22Rv1 (cell line): ENCODE measurements at regions not wholly inside any gene's neighbourhood (a gene's known extent, or its start where the extent isn't known, plus 50 kb on each side); places are given as distances from the start of the nearest gene placed in this dataset.

Experiments used
- H3K27ac ChIP-seq: fragments of 450-650 bp; 2 replicates; pipeline ENCODE4 v1.5.1; 2017
- ZFX ChIP-seq: fragments of 450-650 bp; IDR thresholded peaks from 2 replicates; pipeline ENCODE4 v1.6.1; 2017; ENCODE audit warnings: antibody characterized with exemption, borderline replicate concordance
- TF ChIP-seq, protein P1 (sequence below): fragments of 450-650 bp; IDR thresholded peaks from 2 replicates; pipeline ENCODE4 v1.5.1; 2017; ENCODE audit warnings: mild to moderate bottlenecking

DNA sequence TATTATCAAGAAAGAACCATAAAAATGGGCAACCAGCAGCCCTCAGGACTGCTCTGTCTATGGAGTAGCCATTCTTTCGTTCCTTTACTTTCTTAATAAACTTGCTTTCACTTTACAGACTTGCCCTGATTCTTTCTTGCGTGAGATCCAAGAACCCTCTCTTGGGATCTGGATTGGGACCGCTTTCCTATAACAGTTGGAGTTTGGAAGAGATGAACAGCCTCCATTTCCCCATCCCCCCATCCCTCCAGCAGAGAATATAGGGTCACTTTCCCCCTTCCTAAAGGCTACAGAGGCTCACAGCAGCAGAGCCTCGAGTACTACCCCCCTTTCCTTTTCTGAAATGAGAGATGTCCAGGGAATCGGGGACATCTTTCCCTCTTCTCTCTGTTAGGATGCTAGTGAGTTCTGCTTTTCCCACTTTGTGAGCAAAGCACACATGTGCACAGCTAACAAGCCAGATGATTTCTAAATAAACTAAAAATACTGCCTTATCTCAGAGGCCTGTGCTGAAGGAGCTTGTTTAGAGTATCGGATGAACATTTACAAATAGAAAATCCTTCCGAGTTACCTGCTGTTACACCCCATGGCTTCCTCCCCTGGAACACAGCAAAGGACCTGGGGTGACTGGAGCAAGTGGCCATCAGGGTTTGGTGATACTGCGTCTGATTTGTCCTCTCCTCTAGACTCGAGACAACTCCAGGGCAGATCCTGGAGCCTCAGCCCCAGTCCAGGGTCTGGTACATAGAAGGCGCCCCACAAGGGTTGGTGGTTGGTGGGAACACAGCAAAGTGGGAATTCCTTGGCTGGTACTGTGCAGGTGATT is 144.2 kb downstream of the SLC38A6 start:
- TF ChIP-seq, protein P1, sequence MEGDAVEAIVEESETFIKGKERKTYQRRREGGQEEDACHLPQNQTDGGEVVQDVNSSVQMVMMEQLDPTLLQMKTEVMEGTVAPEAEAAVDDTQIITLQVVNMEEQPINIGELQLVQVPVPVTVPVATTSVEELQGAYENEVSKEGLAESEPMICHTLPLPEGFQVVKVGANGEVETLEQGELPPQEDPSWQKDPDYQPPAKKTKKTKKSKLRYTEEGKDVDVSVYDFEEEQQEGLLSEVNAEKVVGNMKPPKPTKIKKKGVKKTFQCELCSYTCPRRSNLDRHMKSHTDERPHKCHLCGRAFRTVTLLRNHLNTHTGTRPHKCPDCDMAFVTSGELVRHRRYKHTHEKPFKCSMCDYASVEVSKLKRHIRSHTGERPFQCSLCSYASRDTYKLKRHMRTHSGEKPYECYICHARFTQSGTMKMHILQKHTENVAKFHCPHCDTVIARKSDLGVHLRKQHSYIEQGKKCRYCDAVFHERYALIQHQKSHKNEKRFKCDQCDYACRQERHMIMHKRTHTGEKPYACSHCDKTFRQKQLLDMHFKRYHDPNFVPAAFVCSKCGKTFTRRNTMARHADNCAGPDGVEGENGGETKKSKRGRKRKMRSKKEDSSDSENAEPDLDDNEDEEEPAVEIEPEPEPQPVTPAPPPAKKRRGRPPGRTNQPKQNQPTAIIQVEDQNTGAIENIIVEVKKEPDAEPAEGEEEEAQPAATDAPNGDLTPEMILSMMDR: no peak
- TF ChIP-seq ZFX: no peak
- H3K27ac ChIP-seq: no peak overlapping the region

DNA sequence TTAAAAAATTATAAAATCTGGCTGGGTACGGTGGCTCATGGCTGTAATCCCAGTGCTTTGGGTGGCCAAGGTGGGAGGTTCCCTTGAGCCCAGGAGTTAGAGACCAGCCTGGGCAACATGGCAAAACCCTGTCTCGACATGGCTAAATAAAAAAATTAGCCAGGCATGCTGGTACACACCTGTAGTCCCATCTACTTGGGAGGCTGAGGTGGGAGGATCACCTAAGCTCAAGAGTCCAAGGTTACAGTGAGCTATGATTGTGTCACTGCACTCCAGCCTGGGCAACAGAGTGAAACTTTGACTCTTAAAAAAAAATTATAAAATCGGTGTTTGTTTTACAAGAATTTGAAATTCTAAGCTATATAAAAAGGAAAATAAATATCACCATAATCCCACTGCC is 141.8 kb downstream of the SLC38A6 start:
- no peak overlapping the region for H3K27ac ChIP-seq

DNA sequence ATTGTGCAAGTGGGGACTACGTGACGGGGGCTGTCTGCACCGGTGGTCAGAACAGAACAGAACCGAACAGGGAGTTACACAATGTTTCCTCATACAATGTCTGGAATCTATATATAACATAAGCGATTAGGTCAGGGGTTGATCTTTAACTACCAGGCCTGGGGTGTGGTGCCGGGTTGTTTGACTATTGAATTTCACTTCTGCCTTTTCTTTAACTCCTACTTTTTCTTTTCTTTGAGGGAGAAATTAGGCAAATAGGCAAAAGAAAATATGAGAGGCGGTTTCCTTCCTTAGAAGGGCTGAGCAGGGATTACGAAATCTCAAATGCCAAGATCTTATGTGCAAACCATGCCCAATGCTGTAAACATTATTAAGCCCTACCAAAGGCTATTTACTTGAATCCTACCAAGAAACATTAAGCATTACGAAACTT is 140.3 kb downstream of the SLC38A6 start:
- TF ChIP-seq ZFX: no peak
- TF ChIP-seq, protein P1: no peak
- H3K27ac ChIP-seq: no peak overlapping the region

More for the DNA sequence above, 141.8 kb downstream of the SLC38A6 start:
- no peak for TF ChIP-seq ZFX
- TF ChIP-seq, protein P1: no peak

DNA sequence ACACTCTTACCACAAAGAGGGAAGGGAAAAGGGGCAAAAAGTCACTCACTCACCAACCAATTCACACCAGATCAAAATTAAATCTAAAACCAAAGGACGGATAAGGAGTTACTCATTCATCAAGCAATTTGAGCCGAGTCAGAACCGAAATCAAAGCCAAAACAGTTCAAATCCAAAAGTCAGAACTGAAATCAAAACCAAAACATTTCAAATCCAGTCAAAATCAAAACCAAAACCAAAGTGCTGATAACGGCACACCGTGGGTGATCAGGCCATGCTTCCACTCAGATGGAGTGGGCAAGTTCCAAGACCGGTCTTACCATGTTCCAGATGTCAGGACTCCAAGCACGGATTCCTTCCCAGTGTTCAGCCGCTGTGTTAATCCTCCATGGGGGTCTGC is 139.5 kb downstream of the SLC38A6 start:
- no peak for TF ChIP-seq ZFX
- TF ChIP-seq, protein P1: no peak
- H3K27ac ChIP-seq: no peak overlapping the region

DNA sequence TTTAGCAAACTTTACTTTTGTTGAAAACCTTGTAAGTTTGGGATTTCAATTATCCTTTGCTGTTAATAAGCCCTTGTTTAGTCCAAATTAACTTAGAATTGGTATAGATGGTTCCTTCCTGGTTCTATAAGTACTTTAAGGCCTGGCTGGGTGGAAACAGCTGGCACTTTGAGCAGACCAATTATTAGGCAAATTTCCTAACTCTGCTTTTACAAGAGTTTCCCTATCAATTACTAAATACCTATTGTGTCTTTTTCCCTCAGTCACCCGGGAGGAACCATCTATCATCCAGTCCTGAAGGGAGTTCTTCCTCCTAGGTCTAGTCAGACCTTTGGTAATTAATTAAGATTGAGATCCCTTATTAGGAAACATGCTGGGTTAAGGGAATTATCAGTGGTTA is 138.0 kb downstream of the SLC38A6 start:
- H3K27ac ChIP-seq: no peak overlapping the region
- TF ChIP-seq, protein P1: no peak
- no peak for TF ChIP-seq ZFX

DNA sequence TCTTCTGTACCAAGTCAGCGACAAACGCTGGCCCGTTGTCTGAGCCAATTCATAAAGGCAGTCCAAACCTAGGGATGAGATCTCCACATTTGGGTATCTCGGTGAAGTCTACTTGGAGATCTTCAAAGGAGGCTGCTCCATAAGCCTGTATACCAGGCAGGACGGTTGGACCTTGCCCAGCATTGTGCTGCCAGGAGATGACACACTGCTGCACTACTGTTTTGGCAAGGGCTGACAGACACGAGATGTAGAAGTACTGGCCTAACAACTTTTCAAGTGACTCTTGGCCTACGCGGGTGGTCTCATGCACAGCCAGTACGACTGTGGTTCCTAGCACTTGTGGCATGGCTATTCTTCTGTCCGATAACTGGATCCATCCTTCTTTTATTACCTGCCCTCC is 135.3 kb downstream of the SLC38A6 start:
- H3K27ac ChIP-seq: no peak overlapping the region
- TF ChIP-seq, protein P1: no peak
- no peak for TF ChIP-seq ZFX

DNA sequence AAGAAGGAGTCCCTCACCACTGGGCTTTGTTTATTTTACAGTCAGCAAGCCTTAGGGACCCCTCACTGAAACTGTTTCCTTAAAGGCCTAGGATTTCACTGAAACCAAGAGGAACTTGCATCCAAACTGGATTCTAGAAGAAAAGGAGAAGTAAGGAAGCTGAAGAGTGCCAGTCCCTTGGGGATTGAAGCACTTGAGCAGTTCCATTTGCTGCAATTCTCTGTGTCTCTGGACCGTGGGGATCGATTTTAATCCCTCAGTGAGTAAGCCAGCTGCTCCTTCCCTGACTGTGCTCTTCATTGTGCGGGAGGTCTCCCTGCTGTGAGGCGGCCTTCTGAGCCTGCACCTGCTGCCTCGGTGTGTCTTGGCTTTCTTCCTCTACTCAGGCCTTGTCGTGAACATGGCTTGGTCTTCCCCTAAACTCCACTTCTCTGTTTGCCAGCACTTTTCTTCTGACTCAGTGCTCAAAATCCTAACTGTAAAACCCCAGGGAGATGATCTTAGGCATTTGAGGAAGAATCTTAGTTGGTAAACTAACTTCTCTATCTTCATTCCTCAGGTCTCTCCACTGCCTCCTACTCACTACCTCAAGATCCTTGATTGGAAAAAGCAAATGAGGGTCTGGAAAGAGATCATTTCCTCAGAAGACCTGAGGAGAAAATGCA is 132.6 kb downstream of the SLC38A6 start:
- no peak overlapping the region for H3K27ac ChIP-seq
- TF ChIP-seq, protein P1: no peak
- TF ChIP-seq ZFX: no peak
